GM23248 (cell line): ENCODE measurements at regions not wholly inside any gene's neighbourhood (a gene's known extent, or its start where the extent isn't known, plus 50 kb on each side); places are given as distances from the start of the nearest gene placed in this dataset.

Experiments
- EZH2 ChIP-seq: fragments of 200-600 bp; sonication (generic); IDR thresholded peaks from 2 replicates; pipeline ENCODE4 v1.6.1; 2018; ENCODE audit warnings: antibody characterized with exemption, mild to moderate bottlenecking; ENCODE audit not compliant: insufficient read depth, poor library complexity, severe bottlenecking
- EZH2phosphoT487 ChIP-seq: fragments of 200-600 bp; sonication (generic); IDR thresholded peaks from 2 replicates; pipeline ENCODE4 v1.6.1; 2018; ENCODE audit warnings: antibody characterized with exemption, moderate library complexity, mild to moderate bottlenecking, low read depth; ENCODE audit not compliant: insufficient read depth

GRCh38 chr1:238143038-238143437 lies 252.3 kb upstream of the ZP4 start:
- TF ChIP-seq EZH2 (no peak), EZH2phosphoT487 (no peak)
